ENCODE measurements at regions not wholly inside any gene's neighbourhood (a gene's known extent, or its start where the extent isn't known, plus 50 kb on each side); places are given as distances from the start of the nearest gene placed in this dataset.

DNA sequence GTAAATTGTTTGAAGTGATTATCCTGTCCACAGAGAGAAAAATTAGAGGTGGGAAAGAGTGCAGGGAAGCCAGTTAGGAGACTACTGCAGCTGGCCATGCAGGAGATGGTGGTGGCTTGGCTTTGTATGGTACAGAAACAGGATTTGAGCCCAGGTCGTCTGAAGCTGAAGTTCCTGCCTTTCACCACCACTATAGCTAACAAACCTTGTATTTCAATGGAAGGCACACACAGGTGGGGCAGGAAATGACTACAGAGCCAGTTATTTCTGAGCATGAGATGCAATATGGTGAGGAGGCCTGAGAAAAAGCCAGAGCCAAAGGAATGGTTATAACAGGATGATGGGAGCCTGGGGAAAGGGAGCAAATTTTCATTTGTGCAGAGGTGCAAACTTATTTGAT, 103.9 kb downstream of the BTG1 start:
- DNase-seq (ENCODE audit: unreplicated experiment), result peak; percentile 46
- Mint-ChIP-seq H3K27ac (ENCODE audit: low read depth, unreplicated experiment) (no peak overlapping the region), H3K4me1 (ENCODE audit: insufficient read depth, unreplicated experiment) (peaks cover 31% of the 10 kb centered on the region), H3K27me3 (ENCODE audit: insufficient read depth, unreplicated experiment) (no peaks in the 10 kb centered on the region), H3K4me3 (ENCODE audit: unreplicated experiment) (no peak overlapping the region), H3K9me3 (ENCODE audit: unreplicated experiment) (no peaks in the 10 kb centered on the region), H3K36me3 (ENCODE audit: insufficient read depth, unreplicated experiment) (no peaks in the 10 kb centered on the region)
- POLR2A ChIA-PET, result interaction anchor here (1.0 to 1.6 kb wide), 6 partner anchors 9 to 96 kb away, joined by 3 to 7 read pairs (median 4); no protein-coding TSS in a partner anchor
- CTCF ChIA-PET, result interaction anchor here (0.9 to 1.3 kb wide), 4 partner anchors 8 to 659 kb away, joined by 3 to 5 read pairs (median 3); no protein-coding TSS in a partner anchor
- no TSS peak for BruUV-seq (replicated peaks)
- intact Hi-C loops (cut with micrococcal nuclease), result no loop called here
- TF ChIP-seq, protein P1, sequence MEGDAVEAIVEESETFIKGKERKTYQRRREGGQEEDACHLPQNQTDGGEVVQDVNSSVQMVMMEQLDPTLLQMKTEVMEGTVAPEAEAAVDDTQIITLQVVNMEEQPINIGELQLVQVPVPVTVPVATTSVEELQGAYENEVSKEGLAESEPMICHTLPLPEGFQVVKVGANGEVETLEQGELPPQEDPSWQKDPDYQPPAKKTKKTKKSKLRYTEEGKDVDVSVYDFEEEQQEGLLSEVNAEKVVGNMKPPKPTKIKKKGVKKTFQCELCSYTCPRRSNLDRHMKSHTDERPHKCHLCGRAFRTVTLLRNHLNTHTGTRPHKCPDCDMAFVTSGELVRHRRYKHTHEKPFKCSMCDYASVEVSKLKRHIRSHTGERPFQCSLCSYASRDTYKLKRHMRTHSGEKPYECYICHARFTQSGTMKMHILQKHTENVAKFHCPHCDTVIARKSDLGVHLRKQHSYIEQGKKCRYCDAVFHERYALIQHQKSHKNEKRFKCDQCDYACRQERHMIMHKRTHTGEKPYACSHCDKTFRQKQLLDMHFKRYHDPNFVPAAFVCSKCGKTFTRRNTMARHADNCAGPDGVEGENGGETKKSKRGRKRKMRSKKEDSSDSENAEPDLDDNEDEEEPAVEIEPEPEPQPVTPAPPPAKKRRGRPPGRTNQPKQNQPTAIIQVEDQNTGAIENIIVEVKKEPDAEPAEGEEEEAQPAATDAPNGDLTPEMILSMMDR (IDR thresholded peaks at IDR 0.05; ENCODE audit: unreplicated experiment), result no peak

DNA sequence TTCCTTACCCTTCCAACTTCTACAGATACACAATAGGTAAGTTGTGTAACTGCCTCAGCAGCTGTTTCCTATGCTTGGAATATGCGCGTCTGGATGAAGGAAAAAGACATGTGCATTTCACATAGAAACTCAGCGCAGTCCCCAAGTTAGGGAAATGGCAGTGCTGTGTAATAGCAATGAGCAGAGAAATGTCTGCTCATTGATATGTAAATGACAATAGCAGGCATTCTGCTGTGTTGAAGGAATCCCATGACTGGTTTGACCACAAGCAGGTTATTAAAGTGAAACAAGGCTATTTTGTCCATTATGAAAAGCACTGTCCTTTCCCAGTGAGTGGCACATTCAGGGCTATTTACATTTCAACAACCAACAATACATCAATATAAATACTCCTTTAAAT, 106.6 kb downstream of the BTG1 start:
- Mint-ChIP-seq H3K9me3 (ENCODE audit: unreplicated experiment) (no peaks in the 10 kb centered on the region), H3K36me3 (ENCODE audit: insufficient read depth, unreplicated experiment) (peaks cover 7% of the 10 kb centered on the region), H3K4me3 (ENCODE audit: unreplicated experiment) (no peak overlapping the region), H3K27me3 (ENCODE audit: insufficient read depth, unreplicated experiment) (no peaks in the 10 kb centered on the region), H3K4me1 (ENCODE audit: insufficient read depth, unreplicated experiment) (peaks cover 54% of the 10 kb centered on the region), H3K27ac (ENCODE audit: low read depth, unreplicated experiment) (no peak overlapping the region)
- BruUV-seq (replicated peaks), result no TSS peak
- ChIA-PET CTCF (interaction anchor here (0.6 kb wide), 1 partner anchor 70 kb away, joined by 3 read pairs; no protein-coding TSS in a partner anchor), POLR2A (interaction anchor here (0.6 to 1.4 kb wide), 3 partner anchors 98 to 213 kb away, joined by 3 to 6 read pairs (median 4); no protein-coding TSS in a partner anchor)
- no peak for DNase-seq (ENCODE audit: unreplicated experiment)
- TF ChIP-seq, protein P1 (IDR thresholded peaks at IDR 0.05; ENCODE audit: unreplicated experiment), result no peak
- intact Hi-C loops (cut with micrococcal nuclease), result no loop called here

DNA sequence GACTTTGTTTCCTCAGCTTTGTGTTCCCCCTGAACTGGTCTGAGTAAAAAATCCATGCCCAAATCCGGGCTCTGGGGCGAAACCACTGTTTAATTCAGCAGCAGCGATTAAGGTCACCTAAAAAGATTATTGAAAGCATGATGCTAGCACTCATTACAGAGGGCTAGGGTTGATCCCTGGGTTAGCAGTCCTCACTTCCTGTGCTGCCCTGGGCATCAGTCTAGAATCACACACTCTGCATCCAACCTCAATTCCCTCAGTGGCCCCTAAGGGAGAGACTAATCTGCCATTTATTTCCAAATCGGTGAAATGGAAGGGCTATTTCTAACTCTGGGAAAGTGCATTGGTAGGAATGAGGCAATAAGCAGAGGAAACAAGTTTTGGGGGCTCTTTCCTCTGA, 107.2 kb downstream of the BTG1 start:
- POLR2A ChIA-PET, result interaction anchor here (0.6 to 2.9 kb wide), 2 partner anchors 41 to 55 kb away, joined by 3 to 10 read pairs; no protein-coding TSS in a partner anchor
- intact Hi-C loops (cut with micrococcal nuclease), result no loop called here

DNA sequence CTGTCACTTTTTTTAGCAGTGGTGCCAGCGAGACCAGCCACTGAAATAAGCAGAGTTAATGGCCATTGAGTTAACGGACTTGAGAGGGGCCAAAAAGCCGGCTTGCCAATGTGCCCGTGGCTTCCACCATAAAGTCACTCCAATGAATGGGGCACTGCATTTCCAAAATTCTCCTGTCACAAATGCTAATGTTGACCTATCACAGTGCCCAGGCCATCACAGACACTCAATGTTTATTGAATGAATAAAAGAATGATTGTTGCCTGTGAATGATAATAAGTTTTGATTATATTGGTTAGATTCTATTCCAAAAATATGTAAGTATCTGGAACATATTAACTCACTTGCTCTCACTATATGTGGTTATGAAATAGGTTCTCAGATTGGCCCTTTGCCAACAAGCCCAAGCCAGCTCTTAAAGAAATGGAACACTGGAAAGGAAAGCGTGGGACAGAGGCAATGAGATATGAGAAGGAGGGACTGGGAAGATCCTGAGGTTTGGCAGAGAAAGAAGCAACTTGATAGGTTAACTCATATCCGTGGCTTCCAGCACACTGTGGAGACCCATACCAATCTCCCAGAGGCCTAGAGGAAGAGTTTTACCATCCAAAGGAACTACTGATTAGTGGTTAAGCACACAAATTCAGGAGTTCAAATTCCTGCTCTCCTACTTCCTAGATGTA, 108.7 kb downstream of the BTG1 start:
- POLR2A ChIA-PET, result interaction anchor here (0.9 to 4.9 kb wide), 18 partner anchors 8 to 655 kb away, joined by 3 to 43 read pairs (median 5); partner anchors contain the start of gene BTG1
- TF ChIP-seq, protein P1 (IDR thresholded peaks at IDR 0.05; ENCODE audit: unreplicated experiment), result no peak
- intact Hi-C loops (cut with micrococcal nuclease), result no loop called here
- DNase-seq (ENCODE audit: unreplicated experiment), result peak; percentile 86
- Mint-ChIP-seq H3K27ac (ENCODE audit: low read depth, unreplicated experiment) (peak overlapping the region; percentile 96), H3K27me3 (ENCODE audit: insufficient read depth, unreplicated experiment) (no peaks in the 10 kb centered on the region), H3K4me1 (ENCODE audit: insufficient read depth, unreplicated experiment) (peaks cover 52% of the 10 kb centered on the region), H3K36me3 (ENCODE audit: insufficient read depth, unreplicated experiment) (peaks cover 7% of the 10 kb centered on the region), H3K4me3 (ENCODE audit: unreplicated experiment) (no peak overlapping the region), H3K9me3 (ENCODE audit: unreplicated experiment) (no peaks in the 10 kb centered on the region)
- no TSS peak for BruUV-seq (replicated peaks)
- CTCF ChIA-PET, result interaction anchor here (0.7 kb wide), 1 partner anchor 249 kb away, joined by 4 read pairs; no protein-coding TSS in a partner anchor

More for the DNA sequence above, 107.2 kb downstream of the BTG1 start:
- no peak for DNase-seq (ENCODE audit: unreplicated experiment)
- peaks cover 7% of the 10 kb centered on the region for H3K36me3 Mint-ChIP-seq (ENCODE audit: insufficient read depth, unreplicated experiment)
- no TSS peak for BruUV-seq (replicated peaks)
- no peak overlapping the region for H3K27ac Mint-ChIP-seq (ENCODE audit: low read depth, unreplicated experiment)
- no peak overlapping the region for H3K4me3 Mint-ChIP-seq (ENCODE audit: unreplicated experiment)
- no peaks in the 10 kb centered on the region for H3K9me3 Mint-ChIP-seq (ENCODE audit: unreplicated experiment)
- TF ChIP-seq, protein P1 (IDR thresholded peaks at IDR 0.05; ENCODE audit: unreplicated experiment), result no peak
- H3K27me3 Mint-ChIP-seq (ENCODE audit: insufficient read depth, unreplicated experiment), result no peaks in the 10 kb centered on the region
- CTCF ChIA-PET, result interaction anchor here (1.0 kb wide), 1 partner anchor 227 kb away, joined by 3 read pairs; no protein-coding TSS in a partner anchor
- H3K4me1 Mint-ChIP-seq (ENCODE audit: insufficient read depth, unreplicated experiment), result peaks cover 58% of the 10 kb centered on the region

Measured in MCF 10A (cell line).